ENCODE measurements at regions not wholly inside any gene's neighbourhood (a gene's known extent, or its start where the extent isn't known, plus 50 kb on each side); places are given as distances from the start of the nearest gene placed in this dataset.

DNA sequence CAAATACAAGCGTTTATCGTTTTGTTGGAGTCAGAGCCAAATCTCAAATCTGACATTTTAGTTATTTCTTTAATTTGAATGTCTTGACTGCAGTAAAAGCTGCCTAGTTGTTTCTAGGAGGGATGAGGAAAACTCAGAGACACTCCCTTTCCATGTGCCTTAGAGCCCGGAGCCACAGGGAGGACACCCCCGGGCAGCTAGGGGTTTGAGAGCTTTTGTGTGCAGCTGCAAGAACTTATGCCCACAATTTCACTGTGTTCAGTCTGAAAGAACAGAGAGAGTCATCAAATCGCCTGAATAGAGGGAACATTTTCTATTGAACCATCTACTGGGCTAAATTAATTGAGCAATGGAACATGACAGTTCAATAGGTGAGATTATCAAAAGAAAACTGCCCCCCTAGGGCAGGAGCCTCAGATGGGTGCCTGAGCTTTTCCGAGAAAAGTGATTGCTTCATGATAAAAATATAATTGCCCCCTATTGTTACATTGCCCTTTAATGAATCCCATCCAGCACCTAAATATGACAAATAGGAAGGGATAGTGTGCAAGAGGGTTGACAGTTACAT, 709.3 kb upstream of the RGMB start:
- no peak for DNase-seq (ENCODE audit: low read depth in 2 of 2)

DNA sequence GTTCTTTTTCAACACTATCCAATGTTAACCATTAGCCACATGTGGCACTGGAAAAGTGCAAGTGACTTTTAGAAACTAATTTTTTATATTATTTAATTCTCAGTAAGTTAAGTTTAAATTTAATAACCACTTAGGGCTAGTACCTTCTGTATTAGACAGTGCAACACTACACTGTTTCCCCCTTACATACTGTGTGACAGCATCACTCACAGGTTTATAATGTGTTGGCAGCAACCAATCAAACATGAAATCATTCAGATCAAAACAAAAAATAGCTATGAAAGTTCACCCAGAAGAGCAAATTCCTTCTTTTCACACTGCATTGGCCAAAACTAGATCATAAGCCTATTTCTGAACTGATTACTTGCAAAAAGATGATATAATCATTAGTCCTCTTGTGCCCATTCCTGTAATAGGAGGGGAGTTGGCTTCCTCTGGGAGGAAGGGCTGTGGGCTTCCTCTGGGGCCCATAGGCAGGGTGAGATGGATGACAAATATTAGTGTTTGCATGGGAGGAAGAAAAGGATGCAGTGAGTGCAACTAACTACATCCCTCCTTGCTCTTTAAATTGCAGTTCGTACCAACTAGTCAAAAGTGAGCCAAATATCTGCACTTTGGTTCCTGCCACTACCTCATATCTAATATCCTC, 708.1 kb upstream of the RGMB start:
- no peak for DNase-seq (ENCODE audit: low read depth in 2 of 2)

DNA sequence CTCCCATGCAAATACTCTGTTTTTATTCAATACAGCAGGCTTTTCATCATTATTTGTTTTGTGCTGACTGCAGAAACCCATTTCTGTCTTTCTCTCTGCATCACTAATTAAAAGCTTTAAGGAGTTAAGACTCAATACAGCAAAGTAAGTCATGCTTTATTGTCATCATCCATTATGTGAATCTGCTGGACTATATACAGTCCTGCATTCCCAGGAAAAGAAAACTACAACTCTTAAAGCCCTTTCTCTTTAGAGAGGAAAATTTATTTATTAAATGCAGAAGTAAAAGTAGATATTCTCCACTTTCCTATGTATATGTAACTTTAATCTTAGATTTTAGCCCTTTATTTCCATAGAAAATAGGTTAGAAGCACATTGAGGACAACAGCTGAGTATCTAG, 706.6 kb upstream of the RGMB start:
- DNase-seq (ENCODE audit: low read depth in 2 of 2), result no peak

DNA sequence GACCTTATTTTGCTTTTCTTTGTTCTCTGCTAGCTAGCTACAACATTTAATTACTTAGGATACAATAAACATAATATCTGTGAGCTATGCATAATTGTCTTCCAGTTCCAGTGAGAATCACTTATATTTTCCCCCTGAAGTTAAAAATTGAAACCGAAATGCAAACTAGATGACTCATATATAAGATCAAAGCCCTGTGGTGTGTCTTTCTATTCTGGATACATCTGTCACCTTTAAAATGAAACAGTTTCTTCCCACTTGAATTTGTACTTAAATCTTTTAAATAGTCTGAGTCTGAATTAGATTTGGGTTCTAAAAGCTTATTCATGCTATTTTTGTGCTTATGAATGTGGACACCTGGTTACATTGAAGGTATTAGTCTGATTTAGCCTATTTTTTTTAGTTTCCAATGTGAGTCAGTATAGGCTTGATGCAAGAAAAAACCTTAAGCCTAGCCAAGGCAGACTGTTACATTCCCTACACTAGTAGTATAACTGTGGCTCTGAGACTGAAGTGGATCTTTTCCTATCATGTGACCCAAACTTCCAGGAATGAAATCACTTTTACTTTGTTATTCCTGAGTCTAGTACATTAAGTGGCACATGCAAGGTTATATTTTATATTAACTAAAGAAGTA, 703.5 kb upstream of the RGMB start:
- DNase-seq (ENCODE audit: low read depth in 2 of 2), result no peak

DNA sequence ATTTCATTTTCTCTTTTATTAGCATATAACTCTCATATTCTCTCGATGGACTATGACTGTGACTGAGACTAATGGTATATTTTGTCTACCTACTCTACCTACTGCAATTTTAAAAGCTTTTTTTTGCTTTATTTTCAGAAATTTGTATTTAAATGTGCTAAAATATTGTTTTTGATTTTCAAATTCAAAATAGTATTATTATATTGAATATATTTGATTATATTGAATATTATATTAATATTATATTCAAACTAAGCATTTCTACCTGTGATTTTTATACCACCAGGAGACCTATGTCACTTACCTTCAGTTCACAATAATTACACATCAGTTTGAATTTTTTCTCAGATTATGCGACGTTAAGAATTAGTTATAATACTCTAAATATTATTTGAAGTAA, 700.5 kb upstream of the RGMB start:
- DNase-seq (ENCODE audit: low read depth in 2 of 2), result no peak

DNA sequence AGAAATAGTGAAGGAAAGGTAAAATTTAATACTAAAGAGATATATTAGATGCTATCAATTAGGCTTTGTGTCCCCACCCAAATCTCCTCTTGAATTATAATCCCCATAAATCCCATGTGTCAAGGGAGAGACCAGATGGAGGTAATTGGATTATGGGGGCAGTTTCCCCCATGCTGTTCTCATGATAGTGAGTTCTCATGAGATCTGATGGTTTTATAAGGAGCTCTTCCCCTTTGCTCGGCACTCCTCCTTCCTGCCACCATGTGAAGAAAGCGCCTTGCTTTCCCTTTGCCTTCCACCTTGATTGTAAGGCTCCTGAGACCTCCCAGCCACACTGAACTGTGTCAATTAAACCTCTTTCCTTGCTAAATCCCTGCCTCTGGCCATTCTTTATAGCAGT, 697.0 kb upstream of the RGMB start:
- DNase-seq (ENCODE audit: low read depth in 2 of 2), result no peak

DNA sequence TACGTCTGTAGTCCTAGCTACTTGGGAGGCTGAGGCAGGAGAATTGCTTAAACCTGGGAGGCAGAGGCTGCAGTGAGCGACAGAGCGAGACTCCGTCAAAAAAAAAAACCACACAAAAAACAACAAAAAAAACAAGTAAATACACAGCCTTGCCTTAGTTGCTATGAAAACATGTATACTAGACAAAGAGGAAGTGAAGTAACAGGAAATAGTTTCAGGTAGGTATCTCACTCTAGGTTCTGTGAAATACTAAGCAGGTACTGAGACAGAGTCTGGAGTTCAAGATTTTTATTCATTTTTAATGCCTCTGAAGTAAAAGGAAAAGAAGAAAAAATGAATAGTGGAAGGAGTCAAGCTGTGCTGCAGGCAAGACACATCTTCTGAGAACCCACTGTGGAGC, 687.9 kb upstream of the RGMB start:
- no peak for DNase-seq (ENCODE audit: low read depth in 2 of 2)

DNA sequence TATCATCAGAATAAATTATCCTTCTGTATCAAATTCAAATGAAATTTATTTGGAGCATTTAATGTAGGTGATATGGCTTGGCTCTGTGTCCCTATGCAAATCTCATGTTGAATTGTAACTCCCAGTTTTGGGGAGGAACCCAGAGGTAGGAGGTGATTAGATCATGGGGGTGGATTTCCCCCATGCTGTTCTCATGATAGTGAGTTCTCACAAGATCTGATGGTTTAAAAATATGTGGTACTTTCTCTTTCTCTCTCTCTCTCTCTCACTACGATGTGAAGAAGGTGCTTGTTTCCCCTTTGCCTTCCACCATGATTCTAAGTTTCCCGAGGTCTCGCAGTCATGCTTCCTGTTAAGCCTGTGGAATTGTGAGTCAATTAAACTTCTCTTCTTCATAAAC, 678.4 kb upstream of the RGMB start:
- DNase-seq (ENCODE audit: low read depth in 2 of 2), result no peak

DNA sequence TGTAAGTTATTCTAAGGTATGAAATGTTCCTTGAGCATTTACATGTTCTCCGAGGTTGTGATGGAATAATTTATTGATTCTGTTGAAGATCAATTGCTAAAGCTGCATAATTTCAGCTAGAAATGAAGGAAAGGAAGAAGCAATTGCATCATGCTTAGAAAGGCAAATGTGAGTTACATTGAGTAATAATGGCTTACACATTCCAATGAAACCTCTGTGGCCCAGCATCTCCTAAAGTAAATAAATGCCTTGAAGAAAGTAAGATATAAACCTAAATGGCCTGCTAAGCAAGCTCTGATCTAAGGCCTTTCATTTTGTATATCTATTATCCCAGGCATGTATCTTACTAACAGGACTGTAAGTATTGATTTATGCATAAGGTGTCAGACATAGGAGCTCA, 677.3 kb upstream of the RGMB start:
- DNase-seq (ENCODE audit: low read depth in 2 of 2), result no peak

DNA sequence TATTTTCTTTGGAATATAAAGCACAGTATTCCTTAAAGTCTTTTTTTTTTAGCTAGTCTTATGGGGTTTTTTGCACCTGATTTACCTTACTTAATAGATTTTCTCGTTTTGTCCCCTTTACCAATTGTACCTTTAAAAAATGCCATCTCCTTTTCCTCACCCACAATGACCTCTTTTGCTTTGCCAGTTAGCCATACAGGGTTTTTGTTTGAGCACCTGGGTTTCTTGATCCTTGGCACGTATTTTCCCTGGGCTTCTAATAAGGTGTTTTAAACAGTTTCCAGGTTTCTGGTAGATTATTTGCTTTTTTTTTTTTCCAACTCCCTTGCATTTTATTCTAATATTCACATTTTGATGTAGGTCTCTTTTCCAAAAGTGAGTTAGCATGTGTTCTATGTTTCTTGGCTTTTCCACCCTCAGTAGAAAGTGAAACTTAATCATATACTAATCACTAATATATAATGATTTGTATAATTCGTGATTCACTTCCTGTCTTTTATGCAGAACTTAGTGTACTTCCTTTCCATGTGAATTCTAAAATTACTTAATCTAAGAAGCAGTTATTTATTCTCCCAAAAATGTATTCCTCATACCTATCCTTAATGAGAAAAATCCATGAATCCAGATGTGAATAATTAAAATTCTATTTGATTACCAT, 673.9 kb upstream of the RGMB start:
- no peak for DNase-seq (ENCODE audit: low read depth in 2 of 2)

DNA sequence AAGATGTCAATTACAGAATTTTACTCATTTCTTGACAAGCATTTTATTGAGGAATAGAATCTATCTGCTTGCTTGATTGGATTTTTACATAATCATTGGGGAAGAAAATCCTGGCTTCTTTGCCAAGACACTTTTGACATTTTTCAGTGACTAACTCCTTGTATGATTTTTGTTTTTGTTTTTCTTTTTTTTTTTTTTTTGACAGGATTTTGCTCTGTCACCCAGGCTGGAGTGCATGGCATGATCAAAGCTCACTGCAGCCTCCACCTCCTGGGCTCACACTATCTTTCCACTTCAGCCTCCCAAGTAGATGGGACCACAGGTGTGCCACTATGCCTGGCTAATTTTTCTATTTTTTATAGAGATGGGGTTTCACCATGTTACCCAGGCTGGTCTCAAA, 672.3 kb upstream of the RGMB start:
- DNase-seq (ENCODE audit: low read depth in 2 of 2), result no peak

DNA sequence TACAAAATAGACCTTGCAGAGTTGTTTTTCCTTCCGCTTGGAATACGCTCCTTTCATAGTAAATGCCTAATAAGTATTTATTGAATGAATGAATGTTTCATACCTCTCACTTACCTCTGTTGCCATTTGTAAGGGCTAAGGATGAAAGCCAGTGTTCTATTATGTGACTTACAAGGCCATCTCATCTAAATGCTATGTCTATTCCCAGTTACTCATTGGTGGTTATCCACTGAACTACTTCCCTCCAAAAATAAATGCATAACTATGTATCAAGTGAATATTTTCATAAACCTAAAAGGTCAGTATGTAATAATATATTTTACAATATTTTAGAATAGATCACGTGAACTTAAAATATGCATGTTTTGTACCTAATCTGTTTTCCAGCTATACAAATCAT, 670.5 kb upstream of the RGMB start:
- no peak for DNase-seq (ENCODE audit: low read depth in 2 of 2)

DNA sequence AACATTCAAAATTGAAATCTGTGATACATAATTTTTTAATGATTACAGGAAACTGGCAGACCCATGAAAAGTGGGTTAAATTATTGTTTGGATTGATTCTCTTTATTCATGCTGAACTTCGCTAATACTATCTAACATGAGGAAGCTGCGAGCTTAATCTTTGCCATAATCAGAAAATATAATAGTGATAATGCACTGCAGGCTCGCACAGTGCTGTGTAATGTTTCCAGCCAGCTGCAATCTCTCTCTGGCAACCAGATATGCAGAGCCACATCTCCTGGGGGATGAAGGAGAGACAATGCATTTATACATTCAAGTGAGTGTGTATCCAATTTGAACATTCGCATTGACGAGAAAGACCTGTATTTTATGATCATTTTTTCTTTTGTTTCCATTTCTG, 669.7 kb upstream of the RGMB start:
- no peak for DNase-seq (ENCODE audit: low read depth in 2 of 2)

DNA sequence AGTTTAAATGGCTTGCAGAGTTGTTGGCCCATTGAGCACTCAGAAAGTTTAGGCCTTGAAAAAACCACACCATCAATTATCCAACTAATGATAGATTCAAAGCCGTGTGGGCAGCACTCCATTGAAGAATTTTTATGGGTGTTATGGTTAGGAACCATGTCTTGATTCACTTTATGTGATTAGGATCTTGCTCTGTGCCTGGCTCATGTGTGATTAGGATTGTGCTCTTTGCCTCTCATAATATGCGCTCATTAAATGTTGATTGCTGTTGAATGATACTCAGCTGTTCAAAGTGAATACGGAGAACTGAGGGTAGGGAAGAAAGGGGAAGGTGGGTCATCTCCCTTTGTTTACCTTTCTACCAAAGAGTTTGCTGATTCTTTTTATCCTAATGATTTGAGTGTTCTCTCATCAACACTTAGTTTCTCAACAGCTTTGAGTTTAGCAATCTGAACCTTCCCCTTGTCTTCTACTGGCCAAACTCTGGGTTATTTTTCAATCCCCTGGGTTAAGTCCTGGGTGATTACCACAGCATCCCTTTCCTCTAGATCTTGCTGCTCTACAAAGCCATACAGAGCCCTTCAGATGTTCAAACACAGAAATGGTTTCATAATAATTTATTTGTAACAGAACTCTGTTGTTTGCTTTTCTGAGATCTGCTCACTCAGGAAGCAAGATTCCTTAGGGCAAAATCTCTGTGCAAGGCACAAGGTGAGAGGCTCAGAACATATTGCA, 668.8 kb upstream of the RGMB start:
- DNase-seq (ENCODE audit: low read depth in 2 of 2), result no peak

DNA sequence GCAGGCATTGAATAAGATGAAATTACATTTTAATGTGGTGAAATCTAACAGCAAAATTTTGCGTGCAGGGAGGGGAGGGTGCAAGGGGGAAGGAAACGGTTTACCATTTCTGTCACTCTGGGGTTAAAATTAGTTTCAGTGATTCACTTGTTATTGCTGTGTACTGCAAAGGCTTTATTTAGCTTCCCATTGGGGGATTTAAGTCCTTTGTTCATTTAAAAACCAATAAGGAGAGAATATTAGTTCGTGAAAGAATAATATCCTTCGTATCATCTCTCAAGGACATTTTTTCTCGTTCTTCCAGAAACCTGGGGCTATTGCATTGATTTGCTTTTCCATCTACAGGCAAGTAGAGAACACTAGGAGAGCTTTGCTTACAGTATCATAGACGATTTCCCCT, 667.8 kb upstream of the RGMB start:
- no peak for DNase-seq (ENCODE audit: low read depth in 2 of 2)

DNA sequence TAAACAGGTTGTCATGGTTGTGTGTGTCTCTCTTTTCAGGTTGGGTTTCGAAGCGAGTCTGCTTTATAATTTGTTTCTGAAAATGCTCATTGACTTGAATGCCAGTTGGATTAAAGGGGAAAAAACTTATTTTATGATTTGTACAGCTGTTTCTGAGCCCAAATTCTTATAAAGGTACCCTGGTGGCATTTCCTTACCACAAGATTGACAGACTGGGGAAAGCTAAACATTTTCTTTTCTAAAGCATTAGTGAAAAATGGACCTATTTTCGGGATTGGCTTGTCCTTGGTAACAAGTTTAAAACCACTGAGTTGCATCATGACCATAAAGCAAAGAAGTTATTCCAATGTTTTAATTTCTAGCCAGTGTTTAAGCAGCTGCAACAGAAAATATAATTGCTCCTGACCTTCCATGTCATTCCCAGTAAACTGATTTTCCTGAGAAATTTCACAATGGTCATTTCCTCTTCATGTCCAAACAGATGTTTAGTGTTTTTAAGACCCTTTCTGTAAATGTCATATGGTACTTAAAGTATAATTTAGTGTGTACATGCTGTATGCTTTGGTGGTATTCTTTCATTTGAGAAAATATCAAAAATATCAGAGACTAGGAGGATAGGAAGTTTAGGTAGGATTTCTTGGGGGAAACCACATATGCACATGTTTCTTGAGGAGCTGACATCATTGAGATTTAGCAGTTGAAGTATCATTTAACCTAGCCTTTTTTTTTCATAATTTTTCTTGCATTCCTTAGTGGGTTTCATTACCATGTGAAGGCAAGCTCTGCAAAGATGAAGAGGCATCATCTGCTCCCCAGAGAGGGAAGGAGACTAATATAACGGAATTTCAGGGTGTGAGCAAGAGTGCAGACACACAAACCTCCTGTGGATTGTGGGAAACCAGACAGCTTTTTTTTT, 667.1 kb upstream of the RGMB start:
- DNase-seq (ENCODE audit: low read depth in 2 of 2), result no peak

DNA sequence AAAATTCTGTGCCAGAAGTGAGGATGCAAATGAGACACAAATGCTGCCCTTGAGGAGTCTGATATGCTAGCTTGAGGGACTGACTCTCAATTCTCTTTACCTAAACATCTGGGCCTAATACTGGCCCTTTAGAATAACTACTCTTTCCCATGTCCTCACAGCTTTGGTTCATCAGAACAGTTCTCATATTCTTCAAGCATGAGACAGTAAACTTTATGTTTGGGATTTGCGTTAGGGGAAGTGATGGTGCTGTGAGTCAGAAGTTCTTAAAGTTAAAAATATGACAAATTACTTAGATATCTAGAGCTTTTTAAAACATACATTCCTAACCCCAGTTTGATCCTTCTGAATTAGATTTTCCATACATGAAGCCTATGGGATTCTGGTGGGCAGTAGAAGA, 665.0 kb upstream of the RGMB start:
- no peak for DNase-seq (ENCODE audit: low read depth in 2 of 2)

DNA sequence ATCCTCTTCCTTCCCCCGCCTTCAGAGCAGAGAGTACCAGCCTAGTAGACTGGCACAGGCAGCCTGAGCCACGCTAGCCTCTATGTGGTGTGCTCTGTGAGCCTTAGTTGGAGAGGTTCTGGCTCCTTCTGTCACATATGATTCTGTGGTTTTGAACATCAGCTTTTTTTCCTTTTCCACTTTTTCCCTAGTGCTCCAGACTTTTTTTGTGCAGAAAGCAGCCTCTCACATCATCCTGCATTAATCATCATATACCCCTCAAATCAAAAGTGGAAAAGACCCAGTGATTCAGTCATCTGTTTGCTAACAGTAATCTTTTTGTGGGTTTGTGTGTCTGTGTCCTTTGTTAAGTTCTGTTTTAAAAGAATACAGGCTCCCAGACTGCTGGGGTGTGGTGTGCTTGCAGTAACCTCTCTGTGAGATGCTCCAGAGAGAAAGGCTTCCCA, 663.9 kb upstream of the RGMB start:
- DNase-seq (ENCODE audit: low read depth in 2 of 2), result no peak

DNA sequence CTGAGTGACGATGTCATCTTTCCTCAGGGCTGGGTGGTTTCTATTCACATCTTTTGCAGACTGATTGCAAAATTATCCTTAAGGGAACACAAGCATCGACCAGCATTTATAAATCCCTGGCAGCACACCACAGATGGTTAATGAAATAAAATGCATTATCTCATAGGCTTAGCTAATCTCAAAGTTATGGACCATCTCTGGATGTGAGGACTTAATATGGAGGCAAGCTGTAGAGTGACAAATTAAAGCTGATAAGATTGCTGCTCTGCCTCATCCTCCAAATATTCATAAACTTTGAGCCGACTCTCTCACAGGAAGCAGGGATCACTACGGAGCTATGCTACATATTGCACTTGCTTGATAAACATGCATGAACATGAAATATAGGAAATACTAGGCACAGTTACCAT, 663.2 kb upstream of the RGMB start:
- DNase-seq (ENCODE audit: low read depth in 2 of 2), result no peak

DNA sequence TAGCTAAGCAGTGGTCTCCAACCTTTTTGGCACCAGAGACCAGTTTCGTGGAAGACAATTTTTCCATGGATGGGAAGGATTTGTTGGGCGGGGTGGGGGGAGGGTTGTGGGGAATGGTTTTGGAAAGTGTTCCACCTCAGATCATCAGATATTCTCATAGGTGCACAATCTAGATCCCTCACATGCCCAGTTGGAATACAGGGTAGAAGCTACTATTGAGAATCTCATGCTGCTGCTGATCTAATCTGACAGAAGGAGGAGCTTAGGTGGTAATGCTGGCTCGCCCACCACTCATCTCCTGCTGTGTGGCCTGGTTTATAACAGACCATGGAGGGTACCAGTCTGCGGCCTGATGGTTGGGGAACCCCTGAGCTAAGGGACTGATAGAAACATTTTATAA, 662.7 kb upstream of the RGMB start:
- DNase-seq (ENCODE audit: low read depth in 2 of 2), result no peak

DNA sequence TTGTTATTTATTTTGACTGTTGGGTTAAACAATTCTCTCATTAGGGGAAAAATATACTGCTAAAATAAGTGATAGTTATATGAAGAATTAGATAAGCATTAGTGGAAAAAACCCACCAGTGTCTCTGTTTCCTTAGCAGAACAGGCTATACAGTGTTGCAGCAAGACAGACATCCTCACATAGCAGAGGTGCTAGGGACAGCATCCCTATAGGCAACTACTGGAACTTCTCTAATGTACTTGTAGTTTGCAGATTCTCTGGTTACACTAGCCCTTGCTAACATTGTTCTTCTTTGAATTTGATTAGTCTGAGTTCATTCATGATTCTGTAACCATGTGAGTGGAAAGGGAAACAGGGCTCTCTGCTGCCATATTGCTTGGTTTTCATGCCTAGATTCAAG, 661.8 kb upstream of the RGMB start:
- no peak for DNase-seq (ENCODE audit: low read depth in 2 of 2)
